GM12892 (cell line): ENCODE measurements at regions not wholly inside any gene's neighbourhood (a gene's known extent, or its start where the extent isn't known, plus 50 kb on each side); places are given as distances from the start of the nearest gene placed in this dataset.

ENCODE experiments used
- POLR2A ChIP-seq: IDR thresholded peaks from 2 replicates; pipeline ENCODE4 v1.6.1; 2011; ENCODE audit warnings: low read depth, low read length, control low read depth
- POLR2AphosphoS5 ChIP-seq: IDR thresholded peaks from 2 replicates; pipeline ENCODE4 v1.6.1; 2011; ENCODE audit warnings: low read depth, low read length, control low read depth

- no peak for TF ChIP-seq POLR2A
- TF ChIP-seq POLR2AphosphoS5 = no peak
Observed at GRCh38 chr19:28334419-28334818, 878.5 kb downstream of the UQCRFS1 start.
